IMR-90 (cell line): ENCODE measurements at regions not wholly inside any gene's neighbourhood (a gene's known extent, or its start where the extent isn't known, plus 50 kb on each side); places are given as distances from the start of the nearest gene placed in this dataset.
A peak's percentile ranks its signal among the peaks of the same experiment; 100 is the strongest.

Source experiments
- ATAC-seq: fragments of 200-7000 bp; cut with Tn5 transposase; 2 replicates; pipeline ENCODE4 v1.9.1; 2020; ENCODE audit warnings: low read depth, mild to moderate bottlenecking, moderate library complexity
- BruUV-seq: library from RNA; stranded (reverse); fragments of 400-500 nt; replicated peaks from 2 replicates; lab custom pipeline; 2021; lab: Mats Ljungman, UMichigan
- CTCF ChIA-PET: fragments of 300-600 bp; formaldehyde crosslinking; extraction: SDS; loops from one replicate; lab custom pipeline; 2021; ENCODE audit warnings: antibody characterized with exemption; lab: Yijun Ruan, JAX
- POLR2A ChIA-PET: fragments of 300-600 bp; sonication (Branson Sonifier 250); formaldehyde crosslinking; loops from one replicate; lab custom pipeline; 2022; ENCODE audit warnings: antibody characterized with exemption; ENCODE audit not compliant: unreplicated experiment; lab: Charles Lee
- DNase-seq: peaks from one replicate; pipeline ENCODE4 v3.0.0; 2013
- H2AFZ ChIP-seq: replicated peaks from 2 replicates; pipeline ENCODE3; 2013; ENCODE audit warnings: low read length, mild to moderate bottlenecking; ENCODE audit not compliant: poor library complexity
- H2AK5ac ChIP-seq: 2 replicates; pipeline ENCODE4 v1.6.1; 2013; ENCODE audit warnings: low read depth, low read length, inconsistent platforms
- H2AK9ac ChIP-seq: replicated peaks from 2 replicates; pipeline ENCODE3; 2013; ENCODE audit warnings: mild to moderate bottlenecking, low read depth, low read length, moderate library complexity; ENCODE audit not compliant: poor library complexity
- H2BK120ac ChIP-seq: 2 replicates; pipeline ENCODE4 v1.6.1; 2013; ENCODE audit warnings: low read depth, low read length, inconsistent platforms
- H2BK15ac ChIP-seq: 3 replicates; pipeline ENCODE4 v1.6.1; 2013; ENCODE audit warnings: low read depth, low read length, inconsistent platforms
- H2BK20ac ChIP-seq: 2 replicates; pipeline ENCODE4 v1.6.1; 2013; ENCODE audit warnings: low read depth, mild to moderate bottlenecking, inconsistent platforms, low read length, moderate library complexity
- H2BK5ac ChIP-seq: 2 replicates; pipeline ENCODE4 v1.6.1; 2013; ENCODE audit warnings: mild to moderate bottlenecking, low read depth, low read length, inconsistent platforms; ENCODE audit not compliant: poor library complexity, severe bottlenecking
- H3K14ac ChIP-seq: replicated peaks from 2 replicates; pipeline ENCODE4 v1.6.1; 2013; ENCODE audit warnings: low read depth, low read length, inconsistent platforms
- H3K18ac ChIP-seq: 2 replicates; pipeline ENCODE4 v1.6.1; 2013; ENCODE audit warnings: low read depth, low read length, control low read depth
- H3K23ac ChIP-seq: 2 replicates; pipeline ENCODE4 v1.6.1; 2013; ENCODE audit warnings: low read depth, low read length, inconsistent platforms
- H3K27ac ChIP-seq: 2 replicates; pipeline ENCODE4 v1.5.1; 2013; ENCODE audit warnings: mild to moderate bottlenecking, control low read depth, low read length; ENCODE audit not compliant: insufficient read depth
- H3K27me3 ChIP-seq: 2 replicates; pipeline ENCODE4 v1.6.1; 2013; ENCODE audit warnings: low read length; ENCODE audit not compliant: control insufficient read depth, insufficient read depth
- H3K36me3 ChIP-seq: 2 replicates; pipeline ENCODE4 v1.6.1; 2013; ENCODE audit warnings: low read length, mixed read lengths; ENCODE audit not compliant: control insufficient read depth, insufficient read depth
- H3K4ac ChIP-seq: 2 replicates; pipeline ENCODE4 v1.6.1; 2013; ENCODE audit warnings: low read depth, low read length, inconsistent platforms
- H3K4me1 ChIP-seq: 2 replicates; pipeline ENCODE4 v1.6.1; 2013; ENCODE audit warnings: low read length, mixed read lengths; ENCODE audit not compliant: control insufficient read depth, insufficient read depth
- H3K4me2 ChIP-seq: 2 replicates; pipeline ENCODE4 v1.6.1; 2013; ENCODE audit warnings: low read depth, mild to moderate bottlenecking, control low read depth, low read length, moderate library complexity
- H3K4me3 ChIP-seq: 2 replicates; pipeline ENCODE4 v1.5.1; 2013; ENCODE audit warnings: low read depth, mild to moderate bottlenecking, control low read depth, low read length, moderate library complexity; ENCODE audit not compliant: insufficient read depth
- H3K56ac ChIP-seq: 2 replicates; pipeline ENCODE4 v1.6.1; 2013; ENCODE audit warnings: low read length, inconsistent platforms; ENCODE audit not compliant: insufficient read depth; ENCODE audit errors: extremely low read depth
- H3K79me1 ChIP-seq, 2 experiments: 2 replicates each; pipeline ENCODE4 v1.6.1; 2013; ENCODE audit warnings: low read length in 2 of 2, inconsistent platforms in 1 of 2, low read depth in 1 of 2
- H3K9ac ChIP-seq: 2 replicates; pipeline ENCODE4 v1.6.1; 2013; ENCODE audit warnings: low read depth, low read length, control low read depth
- H3K9me1 ChIP-seq: 2 replicates; pipeline ENCODE4 v1.6.1; 2013; ENCODE audit warnings: low read length, inconsistent platforms; ENCODE audit not compliant: insufficient read depth
- H3K9me3 ChIP-seq: 2 replicates; pipeline ENCODE4 v1.6.1; 2013; ENCODE audit warnings: low read length; ENCODE audit not compliant: control insufficient read depth, insufficient read depth
- H4K20me1 ChIP-seq: 2 replicates; pipeline ENCODE4 v1.6.1; 2013; ENCODE audit warnings: low read length, inconsistent platforms; ENCODE audit not compliant: insufficient read depth
- H4K5ac ChIP-seq: 2 replicates; pipeline ENCODE4 v1.6.1; 2013; ENCODE audit warnings: mild to moderate bottlenecking, low read depth, low read length, control low read depth
- H4K8ac ChIP-seq, 2 experiments: 2 replicates each; pipeline ENCODE4 v1.6.1; 2013; ENCODE audit warnings: low read depth in 2 of 2, low read length in 2 of 2, control low read depth in 1 of 2, inconsistent platforms in 1 of 2
- H4K91ac ChIP-seq: 2 replicates; pipeline ENCODE4 v1.6.1; 2013; ENCODE audit warnings: low read depth, low read length, inconsistent platforms; ENCODE audit not compliant: insufficient read depth
- CEBPB ChIP-seq: IDR thresholded peaks from 2 replicates; pipeline ENCODE4 v1.6.1; 2012; ENCODE audit warnings: low read depth, low read length, improper control_type of control experiment
- WGBS, 2 experiments: methylation state at CpG; one replicate each; pipeline versions ENCODE4 v1.1.5 to v1.1.7; 2013; ENCODE audit warnings: missing lambda C conversion rate in 2 of 2; ENCODE audit not compliant: insufficient read length in 1 of 2; ENCODE audit errors: extremely low coverage in 2 of 2; 5-methylcytosine and 5-hydroxymethylcytosine counted together
- dilution Hi-C: fragments of 300-500 bp; cut with HindIII; formaldehyde crosslinking; loops from one replicate; pipeline ENCODE4 v1.14.3; 2018; ENCODE audit warnings: low sequenced_read_pairs; ENCODE audit not compliant: unreplicated experiment
- in situ Hi-C: fragments of 300-500 bp; cut with MboI; formaldehyde crosslinking; loops from 3 replicates; pipeline ENCODE4 v1.14.3; 2019; ENCODE audit warnings: low sequenced_read_pairs, inconsistent platforms, mixed read lengths
- intact Hi-C: fragments of 100-400 bp; cut with micrococcal nuclease; formaldehyde crosslinking; loops from 2 replicates; pipeline ENCODE4 v1.10.0; 2022

DNA sequence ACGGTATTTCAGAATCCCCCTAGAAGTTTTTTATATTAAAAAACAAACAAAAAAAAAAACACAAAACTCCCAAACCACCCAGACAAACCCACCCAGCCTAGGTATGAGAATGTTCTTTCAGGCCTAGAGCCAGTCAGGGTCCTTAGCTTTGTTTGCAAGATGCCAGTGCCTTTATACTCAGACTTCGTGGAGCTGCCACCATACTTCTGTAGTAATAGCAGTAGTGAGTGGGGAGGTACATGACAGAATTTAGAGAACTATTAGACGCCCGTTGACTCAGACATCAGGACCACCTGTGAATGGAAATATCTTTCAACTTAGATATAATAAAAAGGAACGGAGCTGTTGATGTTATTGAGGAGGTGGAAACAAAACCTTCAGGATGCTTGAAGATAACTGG, 138.2 kb upstream of the MKLN1 start:
- Histone ChIP-seq H3K4me3 (no peak overlapping the region), H3K4me1 (0 out of 2 replicates have a peak, but pooled peaks cover 3% of the 10 kb centered on the region), H2AK5ac (no peak overlapping the region), H3K27ac (no peak overlapping the region), H4K91ac (0 out of 2 replicates have a peak overlapping the region, but pooled peaks have one; percentile 40), H3K9ac (no peak overlapping the region), H3K9me3 (peaks cover 1% of the 10 kb centered on the region; the same call in 1 of the 2 replicates), H3K79me1 (no peaks in the 10 kb centered on the region), H2BK15ac (peak overlapping the region; percentile 91; the same call in 1 of the 3 replicates), H3K9me1 (peaks cover 3% of the 10 kb centered on the region; the same call in 1 of the 2 replicates), H3K4me2 (no peak overlapping the region), H4K5ac (no peak overlapping the region), H3K27me3 (no peaks in the 10 kb centered on the region), H2BK20ac (peak overlapping the region; percentile 84; the same call in 1 of the 2 replicates), H2BK120ac (peak overlapping the region; percentile 62; the same call in 1 of the 2 replicates), H3K14ac (no peak overlapping the region), H3K23ac (no peak overlapping the region), H3K18ac (no peak overlapping the region), H3K4ac (peak overlapping the region; percentile 14; the same call in 1 of the 2 replicates), H2BK5ac (no peak overlapping the region), H4K20me1 (no peaks in the 10 kb centered on the region), H3K36me3 (no peaks in the 10 kb centered on the region), H2AK9ac (no peak overlapping the region), H4K8ac (no peak overlapping the region), H3K56ac (no peak overlapping the region), H2AFZ (no peak overlapping the region)
- ChIA-PET CTCF (interaction anchor here (1.4 kb wide), 1 partner anchor 10 kb away, joined by 3 read pairs; no protein-coding TSS in a partner anchor), POLR2A (no interaction called here)
- dilution Hi-C loops = no loop called here
- intact Hi-C loops = no loop called here
- BruUV-seq = no TSS peak
- DNase-seq = no peak
- TF ChIP-seq CEBPB = no peak
- ATAC-seq = no peak
- no CpG with 5 or more reads among the region's 5 CpGs for WGBS, 2 experiments
- in situ Hi-C loops = no loop called here
